BJ (cell line): ENCODE measurements at regions not wholly inside any gene's neighbourhood (a gene's known extent, or its start where the extent isn't known, plus 50 kb on each side); places are given as distances from the start of the nearest gene placed in this dataset.
"Not testable (repeated sequence)": the region's sequence is repeated elsewhere in the genome, so short reads cannot be mapped to it uniquely, and the experiment has no call there.

Experiments used
- CTCF ChIA-PET: fragments of 350-600 bp; formaldehyde crosslinking; extraction: SDS; loops from one replicate; lab custom pipeline; 2021; ENCODE audit warnings: antibody characterized with exemption, inconsistent platforms; lab: Yijun Ruan, JAX
- POLR2A ChIA-PET: fragments of 300-600 bp; sonication (Branson Sonifier 250); formaldehyde crosslinking; extraction: SDS; loops from one replicate; lab custom pipeline; 2021; ENCODE audit warnings: antibody characterized with exemption; lab: Charles Lee
- DNase-seq: peaks from one replicate; pipeline ENCODE4 v3.0.0-alpha.2; 2011; ENCODE audit warnings: low read depth
- H3K27me3 ChIP-seq: 2 replicates; pipeline ENCODE4 v1.6.0; 2011; ENCODE audit warnings: low read length; ENCODE audit not compliant: control insufficient read depth, insufficient read depth
- H3K36me3 ChIP-seq: 2 replicates; pipeline ENCODE4 v1.5.1; 2011; ENCODE audit warnings: low read length; ENCODE audit not compliant: control insufficient read depth, insufficient read depth
- H3K4me3 ChIP-seq: 2 replicates; pipeline ENCODE4 v1.5.1; 2011; ENCODE audit warnings: low read depth, mild to moderate bottlenecking, control low read depth, low read length
- CTCF ChIP-seq: IDR thresholded peaks from 2 replicates; pipeline ENCODE4 v1.5.1; 2011; ENCODE audit warnings: low read depth, mild to moderate bottlenecking, control low read depth, inconsistent platforms, low read length, moderate library complexity; ENCODE audit not compliant: insufficient read depth

- Histone ChIP-seq H3K4me3 (no peak overlapping the region), H3K27me3 (no peaks in the 10 kb centered on the region), H3K36me3 (no peaks in the 10 kb centered on the region)
- ChIA-PET CTCF (interaction anchor here (4.3 kb wide), 1 partner anchor 23 kb away, joined by 16 read pairs; a partner anchor contains a TSS), POLR2A (no interaction called here)
- no peak for TF ChIP-seq CTCF
- DNase-seq: no peak
These were observed 92.5 kb downstream of the HAUS1 start for GRCh38 chr18:46196627-46197243.

GRCh38 chr18:46199515-46200147 is 95.4 kb downstream of the HAUS1 start:
- TF ChIP-seq CTCF: no peak
- Histone ChIP-seq H3K27me3 (no peaks in the 10 kb centered on the region), H3K4me3 (no peak overlapping the region), H3K36me3 (no peaks in the 10 kb centered on the region)
- ChIA-PET POLR2A (no interaction called here), CTCF (interaction anchor here (0.8 to 4.3 kb wide), 2 partner anchors 26 to 81 kb away, joined by 4 to 16 read pairs; a partner anchor contains a TSS)
- no peak for DNase-seq

DNA sequence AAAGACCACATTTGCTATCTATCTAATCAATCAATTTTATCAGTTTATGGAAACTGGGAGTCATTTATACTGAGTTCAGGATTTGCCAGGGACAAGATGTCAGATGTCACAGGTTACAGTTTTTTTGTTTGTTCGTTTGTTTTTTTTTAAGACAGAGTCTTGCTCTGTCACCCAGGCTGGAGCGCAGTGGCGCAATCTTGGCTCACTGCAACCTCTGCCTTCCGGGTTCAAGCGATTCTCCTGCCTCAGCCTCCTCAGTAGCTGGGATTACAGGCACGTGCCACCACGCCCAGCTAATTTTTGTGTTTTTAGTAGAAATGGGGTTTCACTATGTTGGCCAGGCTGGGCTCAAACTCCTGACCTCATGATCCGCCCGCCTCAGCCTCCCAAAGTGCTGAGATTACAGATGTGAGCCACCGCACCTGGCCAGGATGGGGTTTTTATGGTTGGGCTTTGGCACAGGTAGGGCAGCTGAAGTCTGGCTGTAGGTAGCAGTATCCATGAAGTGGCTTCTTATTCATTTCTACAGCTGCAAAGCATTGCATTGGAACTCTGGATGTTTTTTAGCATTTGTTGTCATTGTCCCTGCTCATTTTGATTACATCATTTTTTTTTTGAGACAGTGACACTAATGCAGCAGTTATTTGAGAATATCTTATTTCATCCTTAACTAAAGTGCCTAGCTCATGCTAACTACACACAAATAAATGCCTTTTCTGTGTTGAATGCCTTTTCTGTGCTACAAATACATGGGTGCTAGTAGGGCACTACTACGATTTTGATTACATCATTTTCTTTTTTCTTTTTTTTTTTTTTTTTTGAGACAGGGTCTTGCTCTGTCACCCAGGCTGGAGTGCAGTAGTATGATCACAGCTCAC is 96.2 kb downstream of the HAUS1 start:
- CTCF ChIA-PET: interaction anchor here (0.6 to 4.3 kb wide), 2 partner anchors 27 to 105 kb away, joined by 3 to 16 read pairs; a partner anchor contains a TSS
- DNase-seq, POLR2A ChIA-PET, H3K36me3 ChIP-seq, H3K27me3 ChIP-seq, H3K4me3 ChIP-seq: not testable (repeated sequence)

GRCh38 chr18:46204143-46204542 is 100.0 kb downstream of the HAUS1 start:
- no peak for TF ChIP-seq CTCF
- no peak overlapping the region for H3K4me3 ChIP-seq
- H3K27me3 ChIP-seq: no peaks in the 10 kb centered on the region
- ChIA-PET CTCF (no interaction called here), POLR2A (no interaction called here)
- DNase-seq: no peak
- no peaks in the 10 kb centered on the region for H3K36me3 ChIP-seq

GRCh38 chr18:46207985-46208384 is 103.8 kb downstream of the HAUS1 start:
- Histone ChIP-seq H3K36me3 (no peaks in the 10 kb centered on the region), H3K4me3 (no peak overlapping the region), H3K27me3 (no peaks in the 10 kb centered on the region)
- POLR2A ChIA-PET: no interaction called here
- no peak for DNase-seq
- no peak for TF ChIP-seq CTCF
- CTCF ChIA-PET: no interaction called here
